ENCODE measurements at regions not wholly inside any gene's neighbourhood (a gene's known extent, or its start where the extent isn't known, plus 50 kb on each side); places are given as distances from the start of the nearest gene placed in this dataset.

DNA sequence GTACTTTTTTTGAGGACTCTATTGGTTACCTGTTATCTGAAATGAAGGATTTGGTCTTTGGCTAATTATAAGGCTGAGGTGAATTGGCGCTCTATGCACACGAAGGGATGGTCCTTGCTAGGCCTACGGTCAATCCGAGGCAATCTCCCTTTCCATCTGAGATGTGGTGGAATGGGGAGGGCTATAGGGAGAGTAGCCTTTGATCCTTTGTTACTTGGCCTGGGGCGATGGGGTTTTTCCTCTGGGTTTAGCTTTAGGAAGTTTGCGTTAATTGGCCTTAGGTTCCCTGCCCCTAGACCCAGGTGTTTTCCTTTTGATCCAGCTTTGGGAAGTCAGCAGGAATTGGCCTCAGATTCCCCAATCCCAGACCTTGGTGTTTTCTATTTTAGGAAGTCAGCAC is 102.1 kb upstream of the C9orf72 start:
- DNase-seq = no peak

DNA sequence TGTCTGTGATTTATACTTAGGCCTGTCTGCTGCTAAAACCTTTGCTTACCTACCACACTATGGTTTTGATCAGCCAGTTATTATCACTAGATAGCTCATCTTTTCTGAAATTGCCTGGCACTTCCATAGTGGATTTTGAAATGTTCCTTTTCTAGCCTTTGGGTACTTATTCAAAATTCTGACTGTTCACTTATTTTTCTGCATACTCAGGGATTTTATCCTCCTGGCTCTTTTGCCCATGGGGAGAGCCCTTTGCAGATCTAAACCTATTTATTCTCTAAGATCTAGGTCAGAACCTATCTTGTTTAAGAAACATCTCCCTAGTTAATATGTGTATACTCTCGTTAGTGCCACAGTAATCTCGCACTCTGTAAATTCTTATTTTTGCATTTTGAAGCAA is 103.5 kb upstream of the C9orf72 start:
- no peak for DNase-seq

DNA sequence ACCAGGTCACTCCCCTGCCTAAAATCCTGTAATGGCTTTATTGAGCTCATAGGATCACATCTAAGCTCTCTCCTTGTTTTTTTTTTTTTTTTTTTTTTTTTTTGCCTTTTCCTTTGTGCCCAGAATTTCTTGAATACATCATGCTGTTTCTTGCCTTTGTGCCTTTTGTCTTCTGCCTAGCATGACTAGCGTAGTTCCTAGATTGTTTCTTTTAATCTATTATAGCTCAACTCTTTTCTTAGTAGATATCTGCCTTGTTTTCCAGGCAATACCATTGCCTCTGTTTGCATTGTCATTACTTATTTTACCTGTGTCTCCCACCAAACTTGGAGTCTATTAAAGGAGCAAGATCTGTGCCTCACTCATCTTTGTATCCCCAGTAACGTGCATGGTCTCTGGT is 106.1 kb upstream of the C9orf72 start:
- no peak for DNase-seq

GRCh38 chr9:27683181-27683580 is 109.9 kb upstream of the C9orf72 start:
- no peak for DNase-seq

DNA sequence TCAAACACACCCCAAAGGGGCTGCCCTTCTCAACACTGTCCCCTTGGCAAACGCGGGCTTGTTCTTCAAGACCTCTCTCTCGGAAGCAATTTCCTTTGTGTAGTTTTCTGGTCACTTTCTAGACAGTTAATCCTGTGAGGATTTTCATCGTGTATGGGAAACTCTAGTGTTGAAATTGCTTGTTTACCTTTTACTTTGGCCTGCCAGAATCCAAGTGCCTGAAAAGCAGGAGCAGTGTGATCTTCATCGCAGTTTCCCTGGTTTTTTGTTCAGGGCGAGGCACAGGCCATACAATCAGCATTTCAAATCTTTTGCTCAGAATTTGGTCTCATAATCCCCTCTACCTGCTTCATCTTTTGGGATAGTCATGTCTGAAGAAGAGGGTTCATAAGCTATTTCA is 115.7 kb upstream of the C9orf72 start:
- no peak for DNase-seq

- peak in 1 of 2 donors; percentile 8 for DNase-seq
Observed at GRCh38 chr9:27690816-27691215, 117.5 kb upstream of the C9orf72 start.

- DNase-seq = no peak
Observed at GRCh38 chr9:27699621-27700020, 126.3 kb upstream of the C9orf72 start.

DNA sequence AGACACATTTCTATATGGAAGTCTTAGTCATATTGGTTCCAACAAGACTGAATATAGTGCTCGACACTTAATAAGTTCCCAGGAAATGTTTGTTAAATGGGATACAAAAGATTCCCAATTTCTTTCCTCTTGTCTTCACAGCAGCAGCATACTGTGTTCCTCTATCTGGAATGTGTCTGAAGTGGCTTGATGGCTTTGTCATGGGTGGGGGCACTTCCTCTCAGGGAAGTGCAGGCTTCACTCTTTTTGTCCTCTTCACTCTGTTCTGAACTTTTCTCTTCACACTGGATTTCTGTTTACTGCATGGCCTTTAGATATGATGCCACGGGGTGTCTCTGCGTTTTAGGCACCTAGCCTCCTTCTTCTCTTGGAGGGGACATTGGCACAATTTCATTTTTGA is 127.7 kb upstream of the C9orf72 start:
- DNase-seq = no peak

DNA sequence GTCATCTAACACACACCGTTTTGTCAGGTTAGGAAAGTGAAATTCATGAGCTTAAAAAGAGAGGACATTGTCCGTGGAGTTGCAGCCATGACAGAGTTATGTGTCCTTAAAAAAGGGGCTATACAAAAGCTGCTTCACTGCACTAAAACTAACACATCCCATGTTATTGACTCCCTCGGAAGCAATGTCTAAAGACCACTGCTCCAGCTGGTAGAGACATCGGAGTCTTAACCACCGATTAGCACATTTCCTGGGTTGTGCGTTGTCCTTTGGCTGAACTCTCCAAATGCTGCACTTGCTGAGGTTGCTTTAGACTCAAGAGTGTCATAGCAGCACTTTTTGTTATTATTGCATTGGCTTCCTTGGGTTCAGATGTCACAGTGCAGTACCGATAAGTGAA is 128.3 kb upstream of the C9orf72 start:
- no peak for DNase-seq

DNA sequence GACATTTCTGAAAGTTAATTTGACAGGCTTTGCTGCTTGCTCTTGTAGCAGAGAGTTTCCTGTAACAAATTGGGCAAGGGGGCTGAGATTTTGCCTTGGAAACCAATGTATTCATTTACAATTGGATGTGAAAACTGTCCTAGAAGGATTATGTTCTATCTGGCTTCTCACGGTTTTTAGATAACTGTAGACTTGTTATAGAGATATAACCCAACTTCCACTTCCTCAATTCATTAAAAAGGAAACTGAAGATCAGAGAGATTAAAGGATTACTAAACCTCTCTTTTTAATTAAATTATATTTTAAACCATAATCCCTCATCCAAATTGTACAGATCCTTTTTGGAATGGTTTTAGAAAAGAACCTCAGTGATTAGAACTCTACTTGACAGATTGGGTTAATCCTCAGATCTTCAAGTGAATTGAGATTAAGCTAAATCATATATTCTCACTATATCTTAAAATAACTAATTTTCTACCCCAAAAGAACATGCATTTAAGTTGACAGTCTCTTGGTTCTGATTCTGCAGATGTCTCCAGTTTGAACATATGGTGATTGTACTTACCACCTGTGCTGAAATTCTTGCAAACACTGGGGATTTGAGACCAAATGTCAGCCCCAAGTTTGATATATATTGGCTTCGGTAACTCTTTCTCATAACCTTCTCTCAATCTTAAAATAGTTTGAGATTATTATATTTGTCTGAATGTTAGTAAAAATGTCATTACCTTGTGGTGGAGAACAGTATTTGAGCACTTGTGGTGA is 130.1 kb upstream of the C9orf72 start:
- no peak for DNase-seq

DNA sequence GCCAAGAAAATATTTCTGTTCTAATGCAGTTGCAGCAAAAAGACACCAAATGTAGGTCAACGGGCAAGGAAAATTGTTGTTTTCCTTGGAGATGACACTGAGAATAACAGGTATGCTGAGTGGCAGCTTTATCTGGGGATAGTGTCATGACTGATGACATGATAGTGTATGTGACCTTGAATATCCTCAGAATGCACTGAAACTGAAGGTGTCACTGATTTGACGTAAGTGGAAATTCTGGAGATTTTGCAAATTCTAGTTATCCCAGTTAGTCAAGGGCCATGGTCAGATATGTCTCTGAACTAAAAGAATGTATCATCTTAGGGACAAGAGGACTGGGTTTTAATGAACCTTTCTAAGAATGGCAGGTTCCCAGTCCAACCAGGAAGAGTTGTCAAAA is 138.0 kb upstream of the C9orf72 start:
- no peak for DNase-seq

DNA sequence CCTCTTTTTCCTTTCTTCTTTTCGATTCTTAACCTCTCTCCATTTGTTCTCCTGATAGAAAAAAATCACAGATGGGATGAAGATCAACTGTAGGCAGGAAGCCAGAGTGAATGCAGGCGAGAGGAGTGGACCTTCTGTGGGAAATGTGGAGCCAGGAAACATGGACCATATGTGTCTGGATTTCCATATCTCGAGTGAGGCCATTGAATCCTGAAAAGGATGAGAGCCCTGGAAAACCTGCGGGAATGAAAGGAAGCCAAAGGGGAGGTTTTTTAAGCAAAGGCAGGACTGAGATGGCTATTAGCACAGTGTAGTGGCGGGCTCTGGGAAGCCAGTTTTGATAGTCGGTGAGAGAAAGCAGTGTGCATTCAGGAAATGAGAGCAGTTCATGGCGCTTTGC is 139.5 kb upstream of the C9orf72 start:
- no peak for DNase-seq

DNA sequence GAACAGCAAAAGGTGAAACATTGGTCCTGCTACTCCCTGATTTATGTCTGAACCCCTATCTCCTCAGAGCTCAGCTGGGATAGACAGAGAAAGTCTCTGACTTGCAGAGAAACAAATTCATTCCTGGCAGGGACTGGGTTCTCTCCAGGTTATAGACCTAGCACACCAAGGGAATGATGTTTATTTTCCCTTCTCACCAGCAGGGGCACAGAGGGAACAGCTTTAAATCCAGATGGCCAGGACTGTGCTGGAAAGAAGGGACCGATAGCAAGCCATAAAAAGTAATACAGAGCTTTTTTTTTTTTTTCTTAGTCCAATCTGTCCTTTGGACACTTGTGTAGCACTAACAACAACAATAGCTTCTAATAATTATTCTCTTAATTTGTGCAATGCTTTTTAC is 141.1 kb upstream of the C9orf72 start:
- DNase-seq = no peak

GRCh38 chr9:27715651-27716050 is 142.4 kb upstream of the C9orf72 start:
- DNase-seq = no peak

GRCh38 chr9:27717991-27718390 is 144.7 kb upstream of the C9orf72 start:
- no peak for DNase-seq

DNA sequence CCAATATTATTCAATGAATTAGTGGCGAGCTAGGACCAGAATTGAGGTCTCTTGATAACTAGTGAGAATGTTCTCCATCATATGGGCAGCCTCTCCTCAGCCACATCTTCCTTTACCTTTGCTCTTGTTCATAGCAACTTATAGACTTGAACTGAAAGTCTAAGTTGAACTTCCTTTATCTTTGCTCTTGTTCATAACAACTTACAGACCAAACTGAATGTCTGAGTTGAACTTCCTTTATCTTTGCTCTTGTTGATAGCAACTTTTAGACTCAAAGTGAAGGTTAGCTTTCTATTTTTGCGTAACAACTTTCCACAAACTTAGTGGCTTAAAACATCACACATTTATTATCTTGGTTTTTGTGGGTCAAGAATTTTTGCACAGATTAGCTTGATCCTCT is 146.4 kb upstream of the C9orf72 start:
- DNase-seq = no peak

GRCh38 chr9:27722866-27723265 is 149.6 kb upstream of the C9orf72 start:
- no peak for DNase-seq

- peak; percentile 47 to 55 for DNase-seq
Observed at GRCh38 chr9:27726244-27727081, 153.2 kb upstream of the C9orf72 start.

GRCh38 chr9:27732494-27732893 is 159.2 kb upstream of the C9orf72 start:
- no peak for DNase-seq

GRCh38 chr9:27743490-27743889 is 170.2 kb upstream of the C9orf72 start:
- no peak for DNase-seq

GRCh38 chr9:27747450-27747849 is 174.2 kb upstream of the C9orf72 start:
- no peak for DNase-seq

DNA sequence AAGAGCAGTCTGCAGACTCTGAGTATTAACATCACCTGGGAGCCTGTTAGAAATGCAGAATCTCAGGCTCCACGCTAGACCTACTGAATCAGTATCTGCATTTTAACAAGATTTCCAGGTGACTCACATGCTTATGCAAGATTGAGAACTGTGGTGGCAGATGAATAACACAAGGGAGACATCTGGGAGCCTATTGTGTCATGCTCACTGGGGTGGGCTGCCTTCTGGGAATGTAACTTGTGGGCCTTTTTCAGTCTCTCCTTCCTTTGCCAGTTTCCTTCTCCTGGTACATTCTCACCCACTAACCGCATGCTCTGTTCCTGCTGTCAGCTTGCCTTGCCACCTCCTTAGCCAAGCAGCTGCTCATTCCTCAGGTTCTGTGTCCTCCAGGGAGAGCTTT is 176.6 kb upstream of the C9orf72 start:
- DNase-seq = no peak

- no peak for DNase-seq
Observed at GRCh38 chr9:27750566-27750965, 177.3 kb upstream of the C9orf72 start.

- DNase-seq = no peak
Observed at GRCh38 chr9:27752069-27752468, 178.8 kb upstream of the C9orf72 start.
